OCI-LY1 (cell line): ENCODE measurements at regions not wholly inside any gene's neighbourhood (a gene's known extent, or its start where the extent isn't known, plus 50 kb on each side); places are given as distances from the start of the nearest gene placed in this dataset.

Source experiments
- CTCF ChIP-seq: fragments of 200-600 bp; sonication (generic), shearing (Covaris generic); IDR thresholded peaks from 2 replicates; pipeline ENCODE4 v1.5.1; 2017; ENCODE audit warnings: mild to moderate bottlenecking, antibody characterized with exemption, low read length, moderate library complexity, mixed read lengths
- EZH2 ChIP-seq: fragments of 200-600 bp; sonication (generic), shearing (Covaris generic); IDR thresholded peaks from 2 replicates; pipeline ENCODE4 v1.8.0; 2017; ENCODE audit warnings: borderline replicate concordance, mixed run types, mild to moderate bottlenecking, antibody characterized with exemption, low read length, moderate library complexity, mixed read lengths

- peak; percentile 65 for TF ChIP-seq CTCF
- TF ChIP-seq EZH2: no peak
Observed at GRCh38 chr14:66359500-66359899, 126.7 kb upstream of the CCDC196 start.
